ENCODE measurements at regions not wholly inside any gene's neighbourhood (a gene's known extent, or its start where the extent isn't known, plus 50 kb on each side); places are given as distances from the start of the nearest gene placed in this dataset.

DNA sequence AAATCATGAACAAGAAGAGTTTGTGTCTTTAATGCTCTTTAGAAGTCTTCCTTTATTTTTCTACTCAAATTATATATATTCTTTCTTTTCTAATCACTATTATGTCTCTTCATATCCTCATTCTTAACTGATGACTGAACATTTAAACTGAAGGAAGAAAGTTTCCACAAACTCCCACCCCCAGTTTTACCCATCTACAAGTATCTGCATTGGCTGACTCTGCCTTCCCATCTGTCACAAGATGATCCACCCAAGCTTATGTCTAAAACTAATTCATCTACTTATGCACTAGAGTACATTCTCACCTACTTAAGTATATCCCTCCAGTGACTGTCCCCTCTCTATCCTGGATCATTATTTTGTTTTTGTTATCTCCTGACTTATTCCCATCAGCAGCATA, 344.5 kb downstream of the PRR16 start:
- Histone ChIP-seq H2AK5ac (ENCODE audit: low read depth, low read length) (no peak overlapping the region), H3K36me3 (ENCODE audit: control insufficient read depth, insufficient read depth, low read length) (no peaks in the 10 kb centered on the region), H4K5ac (ENCODE audit: low read depth, low read length) (no peak overlapping the region), H3K79me1 (ENCODE audit: low read depth in 1 of 2, low read length in 2 of 2) (no peaks in the 10 kb centered on the region), H2AK9ac (replicated peaks; ENCODE audit: low read depth, low read length, poor library complexity) (no peak overlapping the region), H2BK120ac (ENCODE audit: low read depth, low read length) (peak overlapping the region; percentile 42), H3K18ac (ENCODE audit: low read depth, low read length) (no peak overlapping the region), H2AFZ (replicated peaks; ENCODE audit: low read length, poor library complexity) (no peak overlapping the region), H3K27me3 (ENCODE audit: control insufficient read depth, insufficient read depth, low read length) (no peaks in the 10 kb centered on the region), H3K4me1 (ENCODE audit: control insufficient read depth, insufficient read depth, low read length) (peaks cover 2% of the 10 kb centered on the region; the same call in 1 of the 2 replicates), H4K20me1 (ENCODE audit: insufficient read depth, low read length) (no peaks in the 10 kb centered on the region), H3K9ac (ENCODE audit: low read depth, low read length) (no peak overlapping the region), H2BK20ac (ENCODE audit: low read depth, low read length) (peak overlapping the region; percentile 38), H3K27ac (ENCODE audit: insufficient read depth, low read length) (no peak overlapping the region), H3K4ac (ENCODE audit: low read depth, low read length) (no peak overlapping the region; the same call in 1 of the 2 replicates), H2BK5ac (ENCODE audit: low read depth, low read length, poor library complexity, severe bottlenecking) (peak overlapping the region; percentile 36), H3K14ac (replicated peaks; ENCODE audit: low read depth, low read length) (peak overlapping the region; percentile 43), H3K9me3 (ENCODE audit: control insufficient read depth, insufficient read depth, low read length) (0 out of 2 replicates have a peak, but pooled peaks cover 2% of the 10 kb centered on the region), H3K9me1 (ENCODE audit: insufficient read depth, low read length) (no peaks in the 10 kb centered on the region), H3K56ac (ENCODE audit: extremely low read depth, insufficient read depth, low read length) (no peak overlapping the region; the same call in 1 of the 2 replicates), H2BK15ac (ENCODE audit: low read depth, low read length) (no peak overlapping the region; the same call in 2 of the 3 replicates), H4K8ac (ENCODE audit: low read depth in 2 of 2, low read length in 2 of 2) (peak overlapping the region in 1 of 2 experiments; percentile 12; a peak in 1 of 4 replicates), H3K4me3 (ENCODE audit: insufficient read depth, low read depth, low read length) (no peak overlapping the region), H4K91ac (ENCODE audit: insufficient read depth, low read depth, low read length) (peak overlapping the region; percentile 49; the same call in 1 of the 2 replicates), H3K4me2 (ENCODE audit: low read depth, low read length) (no peak overlapping the region), H3K23ac (ENCODE audit: low read depth, low read length) (peak overlapping the region; percentile 48; the same call in 1 of the 2 replicates)
- ChIA-PET CTCF (no interaction called here), POLR2A (ENCODE audit: unreplicated experiment) (no interaction called here)
- no peak; the same call in 1 of the 2 replicates for ATAC-seq (ENCODE audit: low read depth)
- dilution Hi-C loops (cut with HindIII; ENCODE audit: low sequenced_read_pairs, unreplicated experiment) = no loop called here
- no TSS peak for BruUV-seq (replicated peaks)
- peak; percentile 36 for DNase-seq
- in situ Hi-C loops (cut with MboI; ENCODE audit: low sequenced_read_pairs) = loop anchor here (10.0 kb wide), 1 partner anchor 344 kb away; the partner anchor contains the start of gene PRR16
- TF ChIP-seq CEBPB (IDR thresholded peaks at IDR 0.05; ENCODE audit: low read depth, low read length) = no peak
- TF ChIP-seq BHLHE40 (IDR thresholded peaks at IDR 0.05; ENCODE audit: low read depth, low read length) = no peak
- TF ChIP-seq MAFK (IDR thresholded peaks at IDR 0.05; ENCODE audit: low read depth, low read length) = no peak
- no peak for TF ChIP-seq RCOR1 (IDR thresholded peaks at IDR 0.05; ENCODE audit: insufficient replicate concordance, low read length)
- no peak for TF ChIP-seq RAD21 (IDR thresholded peaks at IDR 0.05; ENCODE audit: low read length)
- TF ChIP-seq MAZ (IDR thresholded peaks at IDR 0.05; ENCODE audit: borderline replicate concordance, low read depth, low read length) = no peak
- TF ChIP-seq, protein P1, sequence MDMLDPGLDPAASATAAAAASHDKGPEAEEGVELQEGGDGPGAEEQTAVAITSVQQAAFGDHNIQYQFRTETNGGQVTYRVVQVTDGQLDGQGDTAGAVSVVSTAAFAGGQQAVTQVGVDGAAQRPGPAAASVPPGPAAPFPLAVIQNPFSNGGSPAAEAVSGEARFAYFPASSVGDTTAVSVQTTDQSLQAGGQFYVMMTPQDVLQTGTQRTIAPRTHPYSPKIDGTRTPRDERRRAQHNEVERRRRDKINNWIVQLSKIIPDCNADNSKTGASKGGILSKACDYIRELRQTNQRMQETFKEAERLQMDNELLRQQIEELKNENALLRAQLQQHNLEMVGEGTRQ (IDR thresholded peaks at IDR 0.05; ENCODE audit: low read depth, low read length) = no peak
- intact Hi-C loops (cut with micrococcal nuclease) = loop anchor here (5.0 to 10.0 kb wide), 4 partner anchors 124 to 1336 kb away; no protein-coding TSS in a partner anchor

Measured in IMR-90 (cell line).